LNCaP clone FGC (cell line): ENCODE measurements at regions not wholly inside any gene's neighbourhood (a gene's known extent, or its start where the extent isn't known, plus 50 kb on each side); places are given as distances from the start of the nearest gene placed in this dataset.
"Not testable (repeated sequence)": the region's sequence is repeated elsewhere in the genome, so short reads cannot be mapped to it uniquely, and the experiment has no call there.

ENCODE experiments used
- DNase-seq: peaks from one replicate; pipeline ENCODE4 v3.0.0-alpha.2; 2011; ENCODE audit warnings: low read depth
- H3K4me3 ChIP-seq: 2 replicates; pipeline ENCODE4 v1.5.1; 2011; ENCODE audit warnings: mild to moderate bottlenecking, low read depth, low read length, control low read depth
- TF ChIP-seq, protein P1 (sequence below): IDR thresholded peaks from 2 replicates; pipeline ENCODE4 v1.5.1; 2012; ENCODE audit warnings: mild to moderate bottlenecking; ENCODE audit not compliant: control insufficient read depth, insufficient read depth; ENCODE audit errors: extremely low read depth

DNA sequence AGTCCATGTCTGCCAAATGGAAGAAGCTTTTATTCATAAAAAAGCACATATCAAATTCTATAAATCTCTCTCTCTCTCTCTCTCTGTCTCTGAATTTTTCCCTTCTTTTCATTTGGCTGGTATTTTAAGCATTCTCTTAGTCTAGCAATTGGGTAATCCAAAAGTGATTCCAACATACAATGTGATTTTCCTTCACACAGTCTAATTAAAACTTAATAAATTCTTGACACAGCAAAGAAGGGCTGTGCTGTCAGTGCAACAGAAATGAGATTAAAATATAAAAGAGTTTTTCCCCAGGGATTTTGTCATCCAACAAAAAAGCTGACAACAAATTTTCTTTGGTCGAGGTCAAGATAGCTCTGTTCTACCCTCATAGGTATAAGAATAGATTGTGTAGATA, 216.9 kb downstream of the CENPC start:
- TF ChIP-seq, protein P1, sequence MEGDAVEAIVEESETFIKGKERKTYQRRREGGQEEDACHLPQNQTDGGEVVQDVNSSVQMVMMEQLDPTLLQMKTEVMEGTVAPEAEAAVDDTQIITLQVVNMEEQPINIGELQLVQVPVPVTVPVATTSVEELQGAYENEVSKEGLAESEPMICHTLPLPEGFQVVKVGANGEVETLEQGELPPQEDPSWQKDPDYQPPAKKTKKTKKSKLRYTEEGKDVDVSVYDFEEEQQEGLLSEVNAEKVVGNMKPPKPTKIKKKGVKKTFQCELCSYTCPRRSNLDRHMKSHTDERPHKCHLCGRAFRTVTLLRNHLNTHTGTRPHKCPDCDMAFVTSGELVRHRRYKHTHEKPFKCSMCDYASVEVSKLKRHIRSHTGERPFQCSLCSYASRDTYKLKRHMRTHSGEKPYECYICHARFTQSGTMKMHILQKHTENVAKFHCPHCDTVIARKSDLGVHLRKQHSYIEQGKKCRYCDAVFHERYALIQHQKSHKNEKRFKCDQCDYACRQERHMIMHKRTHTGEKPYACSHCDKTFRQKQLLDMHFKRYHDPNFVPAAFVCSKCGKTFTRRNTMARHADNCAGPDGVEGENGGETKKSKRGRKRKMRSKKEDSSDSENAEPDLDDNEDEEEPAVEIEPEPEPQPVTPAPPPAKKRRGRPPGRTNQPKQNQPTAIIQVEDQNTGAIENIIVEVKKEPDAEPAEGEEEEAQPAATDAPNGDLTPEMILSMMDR, result no peak
- no peak overlapping the region for H3K4me3 ChIP-seq
- no peak for DNase-seq

DNA sequence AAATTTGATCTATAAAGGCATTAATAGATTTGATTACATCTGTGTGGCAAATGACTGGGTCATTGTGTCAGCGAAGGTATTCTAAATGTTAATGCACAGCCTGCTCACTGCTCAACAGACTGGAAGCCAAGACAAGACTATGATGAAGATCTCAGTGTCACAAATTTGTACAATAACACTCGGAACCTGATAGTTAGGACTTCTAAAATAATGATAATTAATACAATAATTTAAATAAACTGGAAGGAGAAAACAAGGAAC, 217.4 kb downstream of the CENPC start:
- no peak for DNase-seq
- no peak overlapping the region for H3K4me3 ChIP-seq
- TF ChIP-seq, protein P1, result no peak

DNA sequence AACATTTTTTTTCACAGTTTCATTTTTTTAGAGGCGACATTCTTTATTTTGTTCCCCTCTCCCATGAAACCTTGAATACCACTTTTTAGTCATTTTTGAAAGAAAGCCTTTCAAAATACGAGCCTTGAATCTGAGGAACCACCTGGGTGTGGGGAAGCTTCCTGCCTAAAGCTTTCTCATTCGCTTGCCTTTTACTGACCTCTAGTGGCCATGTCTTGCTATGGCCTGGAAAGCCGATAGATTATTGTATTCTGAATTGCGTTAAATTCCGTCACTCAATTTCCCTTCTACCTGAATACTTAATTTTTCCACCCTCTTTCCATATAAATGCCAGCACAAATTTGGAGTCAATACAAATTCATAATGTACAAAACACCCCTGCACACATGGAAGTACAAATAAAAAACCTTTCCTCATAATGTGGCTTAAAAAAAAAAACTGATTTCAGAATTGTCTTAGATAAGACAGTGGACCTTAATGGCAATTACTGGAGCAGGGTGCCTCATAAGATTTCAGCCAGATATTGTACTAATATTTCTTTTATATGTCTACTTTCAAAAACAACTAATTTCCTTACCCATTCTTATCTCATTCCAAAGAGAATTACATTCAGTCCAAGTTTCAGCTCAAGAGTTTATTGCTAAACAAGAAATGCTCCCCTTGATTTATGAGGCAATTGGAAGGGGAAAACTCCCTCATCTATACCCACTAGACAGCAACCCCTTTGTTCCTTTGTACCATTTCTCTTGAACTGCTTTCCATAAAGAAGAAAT, 217.9 kb downstream of the CENPC start:
- TF ChIP-seq, protein P1, result peak; percentile 86
- peak; percentile 41 for DNase-seq
- no peak overlapping the region for H3K4me3 ChIP-seq

DNA sequence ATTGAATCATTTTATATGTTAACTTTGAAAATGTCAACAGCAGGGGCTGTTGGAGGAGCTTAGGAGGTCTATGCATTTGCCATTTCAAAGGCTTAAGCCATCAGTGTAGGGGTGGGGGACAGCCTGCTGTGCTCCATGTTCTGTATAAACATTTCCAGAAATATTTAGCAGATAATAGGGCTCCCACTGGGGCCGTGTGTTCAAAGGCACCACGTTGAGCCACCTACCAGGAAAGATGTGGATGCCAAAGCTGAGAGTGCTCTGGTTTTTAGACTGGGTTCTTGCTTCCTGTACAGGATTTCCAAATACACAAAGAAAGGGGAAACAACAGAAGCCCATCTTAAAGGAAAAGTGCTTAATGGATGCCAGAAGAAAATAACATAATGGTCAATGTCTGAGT, 219.5 kb downstream of the CENPC start:
- H3K4me3 ChIP-seq, result no peak overlapping the region
- TF ChIP-seq, protein P1, result no peak
- no peak for DNase-seq

DNA sequence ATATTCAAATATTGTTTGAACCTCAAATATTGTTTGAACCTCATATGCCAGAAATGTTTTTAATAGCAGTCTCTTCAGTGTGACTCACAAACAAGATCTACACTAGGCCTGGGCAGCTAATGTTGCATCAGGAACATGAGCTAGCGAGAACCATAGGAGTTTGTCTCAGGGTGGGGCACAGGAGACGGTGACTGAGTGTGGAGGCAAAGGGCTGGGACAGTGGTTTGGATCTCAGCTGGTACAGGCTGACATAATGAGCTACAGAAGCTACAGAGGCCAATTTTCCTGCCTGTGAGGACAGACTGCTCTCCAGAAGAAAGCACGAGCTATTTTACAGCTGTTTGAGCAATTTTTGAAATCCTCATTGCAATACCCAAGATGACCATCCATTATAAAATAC, 224.7 kb downstream of the CENPC start:
- TF ChIP-seq, protein P1, result no peak
- DNase-seq, result no peak
- H3K4me3 ChIP-seq, result no peak overlapping the region

DNA sequence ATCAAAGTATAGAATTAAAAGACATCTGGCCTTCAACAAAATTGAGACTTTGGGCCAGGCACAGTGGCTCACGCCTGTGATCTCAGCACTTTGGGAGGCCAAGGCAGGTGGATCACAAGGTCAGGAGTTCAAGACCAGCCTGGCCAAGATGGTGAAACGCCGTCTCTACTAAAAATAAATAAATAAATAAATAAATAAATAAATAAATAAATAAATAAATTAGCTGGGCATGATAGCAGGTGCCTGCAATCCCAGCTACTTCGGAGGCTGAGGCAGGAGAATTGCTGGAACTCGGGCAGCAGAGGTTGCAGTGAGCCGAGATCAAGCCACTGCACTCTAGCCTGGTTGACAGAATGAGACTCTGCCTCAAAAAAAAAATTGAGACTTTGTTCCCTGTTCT, 225.7 kb downstream of the CENPC start:
- DNase-seq, result not testable (repeated sequence)

DNA sequence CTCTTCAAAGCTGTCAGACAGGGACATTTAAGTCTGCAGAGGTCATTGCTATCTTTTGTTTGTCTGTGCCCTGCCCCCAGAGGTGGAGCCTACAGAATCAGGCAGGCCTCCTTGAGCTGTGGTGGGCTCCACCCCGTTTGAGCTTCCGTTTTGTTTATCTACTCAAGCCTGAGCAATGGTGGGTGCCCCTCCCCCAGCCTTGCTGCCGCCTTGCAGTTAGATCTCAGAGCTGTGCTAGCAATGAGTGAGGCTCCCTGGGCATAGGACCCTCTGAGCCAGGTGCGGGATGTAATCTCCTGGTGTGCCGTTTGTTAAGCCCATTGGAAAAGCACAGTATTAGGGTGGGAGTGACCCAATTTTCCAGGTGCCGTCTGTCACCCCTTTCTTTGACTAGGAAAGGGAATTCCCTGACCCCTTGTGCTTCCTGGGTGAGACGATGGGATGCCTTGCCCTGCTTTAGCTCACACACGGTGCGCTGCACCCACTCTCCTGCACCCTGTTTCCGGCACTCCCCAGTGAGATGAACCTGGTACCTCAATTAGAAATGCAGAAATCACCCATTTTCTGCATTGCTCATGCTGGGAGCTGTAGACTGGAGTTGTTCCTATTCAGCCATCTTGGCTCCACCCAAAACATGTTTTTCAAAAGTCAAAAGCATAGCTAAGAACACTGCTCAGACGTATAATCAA, 244.7 kb downstream of the CENPC start:
- H3K4me3 ChIP-seq, DNase-seq: not testable (repeated sequence)

More for the DNA sequence above, 225.7 kb downstream of the CENPC start:
- not testable (repeated sequence) for H3K4me3 ChIP-seq

DNA sequence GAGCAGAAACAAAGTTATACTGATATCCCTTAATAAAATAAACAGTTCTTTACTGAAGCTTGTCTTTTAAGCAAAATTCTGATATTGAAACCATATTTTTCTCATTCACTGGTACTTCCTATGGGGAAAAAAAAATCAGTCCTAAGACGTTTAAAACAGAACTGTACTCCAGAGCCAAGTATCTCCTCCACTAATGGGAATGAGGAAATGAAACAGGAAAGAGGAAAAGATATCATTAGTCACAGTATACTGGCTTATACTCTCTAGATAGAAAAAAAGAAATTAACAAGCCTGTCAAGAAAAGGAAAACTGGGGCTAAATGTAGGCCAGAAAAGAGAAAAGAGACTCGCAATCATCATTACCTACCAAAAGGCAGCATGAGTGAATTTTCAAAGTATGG, 252.7 kb downstream of the CENPC start:
- TF ChIP-seq, protein P1, result no peak
- no peak overlapping the region for H3K4me3 ChIP-seq
- no peak for DNase-seq
